Duodenal mucosa (tissue), 2 donors: ENCODE measurements at regions not wholly inside any gene's neighbourhood (a gene's known extent, or its start where the extent isn't known, plus 50 kb on each side); places are given as distances from the start of the nearest gene placed in this dataset.
"Not testable (repeated sequence)": the region's sequence is repeated elsewhere in the genome, so short reads cannot be mapped to it uniquely, and the experiment has no call there.

Experiments
- H3K27ac ChIP-seq: one replicate; pipeline ENCODE4 v1.7.0; 2013; ENCODE audit warnings: low read depth, low read length
- H3K27me3 ChIP-seq, 2 donors: one replicate each; pipeline ENCODE4 v1.7.0; 2013; ENCODE audit warnings: low read length in 2 of 2, control low read depth in 1 of 2; ENCODE audit not compliant: insufficient read depth in 2 of 2, control insufficient read depth in 1 of 2
- H3K36me3 ChIP-seq, 2 donors: one replicate each; pipeline ENCODE4 v1.7.0; 2013; ENCODE audit warnings: low read length in 2 of 2, control low read depth in 1 of 2; ENCODE audit not compliant: insufficient read depth in 2 of 2, control insufficient read depth in 1 of 2
- H3K4me1 ChIP-seq, 2 donors: one replicate each; pipeline ENCODE4 v1.7.0; 2013; ENCODE audit warnings: low read length in 2 of 2, control low read depth in 1 of 2; ENCODE audit not compliant: insufficient read depth in 2 of 2, control insufficient read depth in 1 of 2
- H3K4me3 ChIP-seq, 2 donors: one replicate each; pipeline ENCODE4 v1.7.0; 2013; ENCODE audit warnings: low read length in 2 of 2, low read depth in 1 of 2
- H3K9ac ChIP-seq, 2 donors: one replicate each; pipeline ENCODE4 v1.7.0; 2013; ENCODE audit warnings: low read length in 2 of 2, low read depth in 1 of 2
- H3K9me3 ChIP-seq, 2 donors: one replicate each; pipeline ENCODE4 v1.7.0; 2013; ENCODE audit warnings: low read length in 2 of 2, control low read depth in 1 of 2; ENCODE audit not compliant: control insufficient read depth in 1 of 2

DNA sequence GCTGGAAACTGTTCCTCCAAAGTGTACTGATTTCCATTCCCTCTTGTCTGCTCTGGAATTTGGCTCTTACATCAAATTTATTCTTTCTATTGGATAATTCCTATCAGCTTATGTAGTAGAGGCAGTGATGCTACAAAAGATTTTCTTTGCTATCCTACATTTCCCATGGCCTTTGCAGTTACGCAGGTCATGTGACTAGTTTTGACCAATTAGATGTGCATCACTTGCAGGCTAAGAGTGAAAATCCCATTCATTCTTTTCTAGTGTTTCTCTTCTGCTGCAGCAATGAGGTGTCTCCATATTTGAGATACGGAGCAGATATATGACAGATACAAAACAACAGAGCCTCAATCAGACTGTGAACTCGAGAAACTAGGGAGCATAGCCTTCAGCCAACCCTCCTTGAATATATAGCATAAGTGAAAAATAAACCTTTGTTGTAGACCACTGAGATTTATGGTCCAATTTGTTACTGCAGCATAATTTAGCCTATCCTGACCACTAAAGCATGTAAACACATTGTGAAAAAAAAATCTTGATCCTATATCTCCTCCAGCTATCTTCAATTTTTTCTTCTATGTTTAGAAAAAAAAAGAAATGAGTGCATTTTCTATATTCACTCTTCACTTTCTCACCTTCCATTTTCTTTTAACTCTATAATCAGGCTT, 102.0 kb downstream of the HNMT start:
- no peak overlapping the region for H3K27ac ChIP-seq
- no peak overlapping the region for H3K4me3 ChIP-seq
- no peak overlapping the region for H3K9ac ChIP-seq
- H3K27me3 ChIP-seq = no peaks in the 10 kb centered on the region
- H3K4me1 ChIP-seq = no peaks in the 10 kb centered on the region
- H3K9me3 ChIP-seq = no peaks in the 10 kb centered on the region
- H3K36me3 ChIP-seq = no peaks in the 10 kb centered on the region

GRCh38 chr2:138066841-138067240, 102.6 kb downstream of the HNMT start:
- Histone ChIP-seq H3K27ac (no peak overlapping the region), H3K9ac (no peak overlapping the region), H3K27me3 (no peaks in the 10 kb centered on the region), H3K36me3 (no peaks in the 10 kb centered on the region), H3K9me3 (no peaks in the 10 kb centered on the region), H3K4me1 (no peaks in the 10 kb centered on the region), H3K4me3 (no peak overlapping the region)

GRCh38 chr2:138068669-138069068, 104.4 kb downstream of the HNMT start:
- H3K9ac ChIP-seq, H3K4me3 ChIP-seq, H3K27ac ChIP-seq, H3K4me1 ChIP-seq, H3K9me3 ChIP-seq, H3K27me3 ChIP-seq, H3K36me3 ChIP-seq: not testable (repeated sequence)

GRCh38 chr2:138071042-138071719, 106.9 kb downstream of the HNMT start:
- H3K9ac ChIP-seq, H3K4me1 ChIP-seq, H3K27me3 ChIP-seq, H3K9me3 ChIP-seq, H3K4me3 ChIP-seq, H3K36me3 ChIP-seq, H3K27ac ChIP-seq: not testable (repeated sequence)

- H3K4me1 ChIP-seq = no peaks in the 10 kb centered on the region
- H3K9ac ChIP-seq = no peak overlapping the region
- no peaks in the 10 kb centered on the region for H3K9me3 ChIP-seq
- no peaks in the 10 kb centered on the region for H3K36me3 ChIP-seq
- no peaks in the 10 kb centered on the region for H3K27me3 ChIP-seq
- H3K27ac ChIP-seq = no peak overlapping the region
- H3K4me3 ChIP-seq = no peak overlapping the region
These were observed 107.7 kb downstream of the HNMT start for GRCh38 chr2:138071720-138072719.

- no peaks in the 10 kb centered on the region for H3K36me3 ChIP-seq
- no peak overlapping the region for H3K27ac ChIP-seq
- no peak overlapping the region for H3K9ac ChIP-seq
- H3K27me3 ChIP-seq = no peaks in the 10 kb centered on the region
- H3K9me3 ChIP-seq = no peaks in the 10 kb centered on the region
- H3K4me1 ChIP-seq = no peaks in the 10 kb centered on the region
- no peak overlapping the region for H3K4me3 ChIP-seq
These were observed 113.9 kb downstream of the HNMT start for GRCh38 chr2:138078153-138078552.

GRCh38 chr2:138079976-138080375, 115.7 kb downstream of the HNMT start:
- H3K27me3 ChIP-seq = no peaks in the 10 kb centered on the region
- H3K4me3 ChIP-seq = no peak overlapping the region
- H3K9me3 ChIP-seq = no peaks in the 10 kb centered on the region
- H3K36me3 ChIP-seq = no peaks in the 10 kb centered on the region
- H3K4me1 ChIP-seq = no peaks in the 10 kb centered on the region
- H3K9ac ChIP-seq = no peak overlapping the region
- no peak overlapping the region for H3K27ac ChIP-seq

- Histone ChIP-seq H3K9ac (no peak overlapping the region), H3K4me3 (no peak overlapping the region), H3K27ac (no peak overlapping the region), H3K36me3 (no peaks in the 10 kb centered on the region), H3K9me3 (no peaks in the 10 kb centered on the region), H3K27me3 (no peaks in the 10 kb centered on the region), H3K4me1 (no peaks in the 10 kb centered on the region)
These were observed 117.2 kb downstream of the HNMT start for GRCh38 chr2:138081225-138082073.

DNA sequence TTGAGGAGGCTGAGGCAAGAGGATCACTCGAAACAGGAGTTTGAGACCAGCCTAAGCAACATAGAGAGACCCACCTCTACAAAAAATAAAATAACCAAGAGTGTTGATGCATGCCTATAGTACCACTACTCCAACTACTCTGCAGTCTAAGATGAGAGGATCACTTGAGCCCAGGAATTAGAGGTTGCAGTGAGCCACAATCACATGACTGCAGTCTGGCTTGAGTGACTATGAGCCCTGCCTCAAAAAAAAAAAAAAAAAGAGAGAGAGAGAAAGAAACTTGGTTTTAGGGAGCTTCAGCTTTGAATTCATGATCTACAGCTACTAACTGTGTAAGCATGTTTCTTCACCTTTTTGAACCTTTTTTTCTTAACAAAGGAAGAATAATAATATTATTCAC, 119.9 kb downstream of the HNMT start:
- Histone ChIP-seq H3K4me3 (no peak overlapping the region), H3K27me3 (no peaks in the 10 kb centered on the region), H3K4me1 (peaks cover 7 to 9% of the 10 kb centered on the region in 2 donors), H3K9ac (no peak overlapping the region), H3K9me3 (no peaks in the 10 kb centered on the region), H3K27ac (no peak overlapping the region), H3K36me3 (no peaks in the 10 kb centered on the region)
